Gastrocnemius medialis (tissue), 4 donors: ENCODE measurements at regions not wholly inside any gene's neighbourhood (a gene's known extent, or its start where the extent isn't known, plus 50 kb on each side); places are given as distances from the start of the nearest gene placed in this dataset.

ENCODE experiments used
- CTCF ChIP-seq, 5 experiments: fragments of 450-650 bp in 3 of 5; fragments of 200-600 bp in 2 of 5; sonication (generic) in 2 of 5; IDR thresholded peaks in 4 of 5; conservative IDR thresholded peaks in 1 of 5; 1 replicate in 4 of 5; 2 replicates in 1 of 5; pipeline ENCODE4 v1.5.1; 2016 to 2019; ENCODE audit warnings: antibody characterized with exemption in 5 of 5, mild to moderate bottlenecking in 3 of 5, moderate library complexity in 3 of 5
- POLR2A ChIP-seq, 2 donors: fragments of 450-650 bp; IDR thresholded peaks; one replicate each; pipeline ENCODE4 v1.6.1; 2017; ENCODE audit warnings: antibody characterized with exemption in 2 of 2, mild to moderate bottlenecking in 2 of 2, moderate library complexity in 2 of 2

GRCh38 chr4:54587107-54587891 is 70.5 kb upstream of the KIT start:
- no peak for TF ChIP-seq CTCF (IDR thresholded peaks at IDR 0.05 in 4 of 5, conservative IDR thresholded peaks at IDR 0.05 in 1 of 5)
- no peak for TF ChIP-seq POLR2A (IDR thresholded peaks at IDR 0.05)
